ENCODE measurements at regions not wholly inside any gene's neighbourhood (a gene's known extent, or its start where the extent isn't known, plus 50 kb on each side); places are given as distances from the start of the nearest gene placed in this dataset.

DNA sequence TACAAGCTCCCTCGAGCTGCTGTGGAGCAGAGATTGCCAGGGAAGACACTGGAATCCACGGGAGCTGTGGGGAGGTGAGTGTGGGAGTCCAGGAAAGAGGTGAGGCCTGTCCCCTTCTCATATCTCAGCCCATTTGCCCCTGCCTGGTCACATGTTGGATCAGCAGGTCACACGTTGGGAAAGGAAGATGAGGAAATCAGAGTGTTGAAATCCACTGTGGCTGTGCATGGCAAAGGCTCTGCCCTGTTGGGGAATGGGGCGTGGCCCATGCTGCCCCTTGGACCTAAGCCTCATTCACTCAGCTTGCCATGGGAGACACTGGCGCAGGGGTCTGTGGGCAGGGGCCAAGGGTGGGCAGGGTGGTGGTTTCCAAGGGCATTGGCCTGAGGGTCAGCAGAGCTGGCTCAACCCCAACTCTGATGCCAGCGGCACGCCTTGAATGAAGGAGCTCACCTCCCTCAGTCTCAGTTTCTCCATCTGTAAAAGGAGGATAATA, 85.4 kb upstream of the CPEB4 start:
- Histone ChIP-seq H3K4me3 (ENCODE audit: low read length) (no peak overlapping the region), H3K9me3 (ENCODE audit: control insufficient read depth, low read depth, low read length) (no peaks in the 10 kb centered on the region), H3K27me3 (ENCODE audit: control insufficient read depth, insufficient read depth, low read length) (no peaks in the 10 kb centered on the region), H3K4me1 (ENCODE audit: control insufficient read depth, insufficient read depth, low read length) (peaks cover 29% of the 10 kb centered on the region), H3K27ac (ENCODE audit: low read length) (peak overlapping the region; percentile 81), H3K36me3 (ENCODE audit: control insufficient read depth, insufficient read depth, low read length) (no peaks in the 10 kb centered on the region)
- WGBS (ENCODE audit: insufficient coverage, low lambda C conversion rate), result no CpG with 5 or more reads among the region's 7 CpGs
- DNase-seq, result peak; percentile 96 to 98

- Histone ChIP-seq H3K27ac (ENCODE audit: low read length) (no peak overlapping the region), H3K27me3 (ENCODE audit: control insufficient read depth, insufficient read depth, low read length) (no peaks in the 10 kb centered on the region), H3K9me3 (ENCODE audit: control insufficient read depth, low read depth, low read length) (no peaks in the 10 kb centered on the region), H3K36me3 (ENCODE audit: control insufficient read depth, insufficient read depth, low read length) (no peaks in the 10 kb centered on the region), H3K4me1 (ENCODE audit: control insufficient read depth, insufficient read depth, low read length) (peaks cover 29% of the 10 kb centered on the region), H3K4me3 (ENCODE audit: low read length) (no peak overlapping the region)
- no peak for DNase-seq
- 95% methylated on average over 3 of the region's 7 CpGs for WGBS (ENCODE audit: insufficient coverage, low lambda C conversion rate)
Measured at GRCh38 chr5:173804579-173804978, 83.6 kb upstream of the CPEB4 start.

- no peak overlapping the region for H3K4me3 ChIP-seq (ENCODE audit: low read length)
- peak overlapping the region; percentile 56 for H3K27ac ChIP-seq (ENCODE audit: low read length)
- no peaks in the 10 kb centered on the region for H3K36me3 ChIP-seq (ENCODE audit: control insufficient read depth, insufficient read depth, low read length)
- peaks cover 29% of the 10 kb centered on the region for H3K4me1 ChIP-seq (ENCODE audit: control insufficient read depth, insufficient read depth, low read length)
- no CpG with 5 or more reads among the region's 7 CpGs for WGBS (ENCODE audit: insufficient coverage, low lambda C conversion rate)
- H3K27me3 ChIP-seq (ENCODE audit: control insufficient read depth, insufficient read depth, low read length), result no peaks in the 10 kb centered on the region
- H3K9me3 ChIP-seq (ENCODE audit: control insufficient read depth, low read depth, low read length), result peaks cover 9% of the 10 kb centered on the region
- DNase-seq, result peak; percentile 53 to 68
Measured at GRCh38 chr5:173806270-173807035, 81.7 kb upstream of the CPEB4 start.

- Histone ChIP-seq H3K27ac (ENCODE audit: low read length) (peak overlapping the region; percentile 56), H3K36me3 (ENCODE audit: control insufficient read depth, insufficient read depth, low read length) (no peaks in the 10 kb centered on the region), H3K4me1 (ENCODE audit: control insufficient read depth, insufficient read depth, low read length) (peaks cover 26% of the 10 kb centered on the region), H3K9me3 (ENCODE audit: control insufficient read depth, low read depth, low read length) (peaks cover 9% of the 10 kb centered on the region), H3K4me3 (ENCODE audit: low read length) (no peak overlapping the region), H3K27me3 (ENCODE audit: control insufficient read depth, insufficient read depth, low read length) (no peaks in the 10 kb centered on the region)
- DNase-seq, result no peak
- no CpG with 5 or more reads among the region's 17 CpGs for WGBS (ENCODE audit: insufficient coverage, low lambda C conversion rate)
Measured at GRCh38 chr5:173807181-173807655, 80.9 kb upstream of the CPEB4 start.

DNA sequence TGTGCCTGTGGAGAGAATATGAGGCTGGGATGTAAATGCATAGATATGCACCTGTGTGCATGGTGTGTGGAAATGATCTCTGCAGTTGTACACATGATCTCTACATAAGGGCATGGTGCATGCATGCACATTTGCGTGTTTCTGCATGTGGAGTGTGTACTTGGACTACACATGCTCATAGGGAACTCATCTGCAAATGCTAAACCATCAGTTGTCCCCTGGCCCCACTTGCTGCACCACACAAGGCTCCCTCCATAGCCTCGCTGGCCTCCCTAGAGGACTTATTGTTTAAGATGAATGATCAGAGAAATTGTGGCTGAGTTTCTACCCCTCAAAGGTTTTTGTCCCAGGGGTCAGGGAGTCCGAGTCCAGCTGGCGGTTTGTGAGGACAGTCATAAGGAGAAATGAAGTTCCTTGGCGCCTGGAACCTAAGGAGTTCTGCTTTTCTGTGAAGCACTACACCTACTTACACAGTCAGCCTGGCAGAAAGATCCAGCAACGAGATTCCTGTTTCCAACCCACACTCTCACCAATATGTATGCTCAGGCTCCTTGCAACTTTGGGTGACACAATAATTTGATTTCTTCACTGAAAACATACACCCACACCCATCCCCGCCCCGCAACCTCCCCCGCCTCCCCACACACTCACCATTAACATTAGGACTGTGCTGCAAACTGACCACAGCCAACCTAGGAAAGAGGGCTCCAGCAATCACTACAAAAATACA, 79.9 kb upstream of the CPEB4 start:
- Histone ChIP-seq H3K27me3 (ENCODE audit: control insufficient read depth, insufficient read depth, low read length) (no peaks in the 10 kb centered on the region), H3K9me3 (ENCODE audit: control insufficient read depth, low read depth, low read length) (peaks cover 9% of the 10 kb centered on the region), H3K36me3 (ENCODE audit: control insufficient read depth, insufficient read depth, low read length) (no peaks in the 10 kb centered on the region), H3K4me1 (ENCODE audit: control insufficient read depth, insufficient read depth, low read length) (peaks cover 17% of the 10 kb centered on the region), H3K4me3 (ENCODE audit: low read length) (no peak overlapping the region), H3K27ac (ENCODE audit: low read length) (no peak overlapping the region)
- WGBS (ENCODE audit: insufficient coverage, low lambda C conversion rate), result 89% methylated on average over 3 of the region's 9 CpGs
- DNase-seq, result no peak

DNA sequence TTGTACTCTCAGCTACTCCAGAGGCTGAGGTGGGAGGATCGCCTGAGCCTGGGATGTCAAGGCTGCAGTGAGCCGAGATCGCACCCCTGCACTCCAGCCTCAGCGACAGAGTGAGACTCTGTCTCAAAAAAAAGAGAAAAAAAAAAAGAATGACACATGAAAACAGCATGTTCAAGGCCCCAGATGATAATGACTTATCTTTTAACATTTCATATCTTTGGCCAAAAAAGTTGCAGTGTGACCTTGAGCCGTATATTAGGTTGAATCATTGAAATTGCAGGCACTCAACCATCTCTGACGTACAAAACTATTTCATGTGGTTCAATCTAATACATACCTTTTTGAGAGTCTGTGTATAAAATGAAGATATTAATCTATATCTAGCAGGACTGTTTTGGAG, 79.1 kb upstream of the CPEB4 start:
- Histone ChIP-seq H3K4me3 (ENCODE audit: low read length) (no peak overlapping the region), H3K36me3 (ENCODE audit: control insufficient read depth, insufficient read depth, low read length) (no peaks in the 10 kb centered on the region), H3K4me1 (ENCODE audit: control insufficient read depth, insufficient read depth, low read length) (peaks cover 12% of the 10 kb centered on the region), H3K27ac (ENCODE audit: low read length) (no peak overlapping the region), H3K9me3 (ENCODE audit: control insufficient read depth, low read depth, low read length) (peaks cover 9% of the 10 kb centered on the region), H3K27me3 (ENCODE audit: control insufficient read depth, insufficient read depth, low read length) (no peaks in the 10 kb centered on the region)
- 96% methylated on average over 4 of the region's 6 CpGs for WGBS (ENCODE audit: insufficient coverage, low lambda C conversion rate)
- no peak for DNase-seq

GRCh38 chr5:173812811-173813550, 75.2 kb upstream of the CPEB4 start:
- Histone ChIP-seq H3K4me3 (ENCODE audit: low read length) (no peak overlapping the region), H3K9me3 (ENCODE audit: control insufficient read depth, low read depth, low read length) (peaks cover 9% of the 10 kb centered on the region), H3K4me1 (ENCODE audit: control insufficient read depth, insufficient read depth, low read length) (no peaks in the 10 kb centered on the region), H3K27ac (ENCODE audit: low read length) (no peak overlapping the region), H3K36me3 (ENCODE audit: control insufficient read depth, insufficient read depth, low read length) (no peaks in the 10 kb centered on the region), H3K27me3 (ENCODE audit: control insufficient read depth, insufficient read depth, low read length) (no peaks in the 10 kb centered on the region)
- no peak for DNase-seq

DNA sequence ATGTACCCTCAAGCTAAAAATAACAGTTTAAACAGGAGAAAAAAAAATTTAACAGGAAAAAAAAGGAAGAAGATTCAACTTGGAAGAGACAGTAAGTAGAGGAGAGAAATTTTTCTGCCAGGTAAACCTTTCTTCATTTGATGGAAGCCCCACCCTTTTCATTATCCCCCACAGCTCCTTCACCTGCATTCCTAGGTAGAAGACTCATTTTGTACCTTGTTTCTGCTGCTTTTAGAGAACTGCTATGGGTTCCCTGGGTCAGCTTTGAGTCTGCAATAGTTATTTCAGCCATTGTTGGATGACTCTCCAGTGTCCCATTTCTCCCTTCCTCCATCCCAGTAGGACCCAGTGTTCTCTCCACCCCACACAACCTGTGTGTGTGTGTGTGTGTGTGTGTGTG, 74.1 kb upstream of the CPEB4 start:
- DNase-seq, result no peak
- no peaks in the 10 kb centered on the region for H3K36me3 ChIP-seq (ENCODE audit: control insufficient read depth, insufficient read depth, low read length)
- no peak overlapping the region for H3K4me3 ChIP-seq (ENCODE audit: low read length)
- no peaks in the 10 kb centered on the region for H3K27me3 ChIP-seq (ENCODE audit: control insufficient read depth, insufficient read depth, low read length)
- peaks cover 9% of the 10 kb centered on the region for H3K9me3 ChIP-seq (ENCODE audit: control insufficient read depth, low read depth, low read length)
- no peaks in the 10 kb centered on the region for H3K4me1 ChIP-seq (ENCODE audit: control insufficient read depth, insufficient read depth, low read length)
- H3K27ac ChIP-seq (ENCODE audit: low read length), result no peak overlapping the region

DNA sequence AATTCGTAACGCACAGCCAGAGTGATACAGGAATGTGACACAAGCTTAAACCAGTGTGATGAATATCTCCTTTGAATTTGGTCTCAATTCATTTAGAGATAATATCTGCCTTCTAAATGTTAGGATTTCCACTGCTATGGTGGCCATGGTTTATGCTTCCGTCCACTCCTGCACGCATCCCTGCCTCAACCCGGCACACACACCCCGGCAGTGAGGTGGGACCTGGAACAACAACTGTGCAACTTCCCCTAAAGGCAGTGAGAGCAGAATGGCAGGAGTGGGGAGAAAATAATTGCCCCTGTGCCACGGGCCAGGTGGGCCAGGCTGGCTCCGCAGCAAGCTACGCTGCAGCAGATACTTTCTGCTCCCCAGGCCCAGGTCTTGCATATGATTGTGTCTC, 72.6 kb upstream of the CPEB4 start:
- no peak for DNase-seq
- Histone ChIP-seq H3K9me3 (ENCODE audit: control insufficient read depth, low read depth, low read length) (peaks cover 10% of the 10 kb centered on the region), H3K36me3 (ENCODE audit: control insufficient read depth, insufficient read depth, low read length) (no peaks in the 10 kb centered on the region), H3K4me1 (ENCODE audit: control insufficient read depth, insufficient read depth, low read length) (peaks cover 2% of the 10 kb centered on the region), H3K27ac (ENCODE audit: low read length) (no peak overlapping the region), H3K4me3 (ENCODE audit: low read length) (no peak overlapping the region), H3K27me3 (ENCODE audit: control insufficient read depth, insufficient read depth, low read length) (no peaks in the 10 kb centered on the region)
- 80% methylated on average over 2 of the region's 9 CpGs for WGBS (ENCODE audit: insufficient coverage, low lambda C conversion rate)

GRCh38 chr5:173816728-173817127, 71.4 kb upstream of the CPEB4 start:
- Histone ChIP-seq H3K9me3 (ENCODE audit: control insufficient read depth, low read depth, low read length) (peaks cover 2% of the 10 kb centered on the region), H3K27me3 (ENCODE audit: control insufficient read depth, insufficient read depth, low read length) (no peaks in the 10 kb centered on the region), H3K27ac (ENCODE audit: low read length) (no peak overlapping the region), H3K4me1 (ENCODE audit: control insufficient read depth, insufficient read depth, low read length) (peaks cover 12% of the 10 kb centered on the region), H3K4me3 (ENCODE audit: low read length) (no peak overlapping the region), H3K36me3 (ENCODE audit: control insufficient read depth, insufficient read depth, low read length) (no peaks in the 10 kb centered on the region)
- no peak for DNase-seq
- WGBS (ENCODE audit: insufficient coverage, low lambda C conversion rate), result 79% methylated on average over 2 of the region's 5 CpGs

Data from large intestine (tissue), 3 donors.